Putamen (tissue), 1 donor: ENCODE measurements at regions not wholly inside any gene's neighbourhood (a gene's known extent, or its start where the extent isn't known, plus 50 kb on each side); places are given as distances from the start of the nearest gene placed in this dataset.

Experiments
- DNase-seq: peaks from one replicate; pipeline ENCODE4 v3.0.0-alpha.2; 2016; ENCODE audit warnings: low spot score

- DNase-seq, result no peak
These were observed 91.5 kb upstream of the STK39 start for GRCh38 chr2:168338803-168339437.

GRCh38 chr2:168340931-168341330, 93.5 kb upstream of the STK39 start:
- no peak for DNase-seq

GRCh38 chr2:168343586-168343985, 96.2 kb upstream of the STK39 start:
- peak; percentile 36 for DNase-seq

- DNase-seq, result no peak
These were observed 97.3 kb upstream of the STK39 start for GRCh38 chr2:168344706-168345105.

DNA sequence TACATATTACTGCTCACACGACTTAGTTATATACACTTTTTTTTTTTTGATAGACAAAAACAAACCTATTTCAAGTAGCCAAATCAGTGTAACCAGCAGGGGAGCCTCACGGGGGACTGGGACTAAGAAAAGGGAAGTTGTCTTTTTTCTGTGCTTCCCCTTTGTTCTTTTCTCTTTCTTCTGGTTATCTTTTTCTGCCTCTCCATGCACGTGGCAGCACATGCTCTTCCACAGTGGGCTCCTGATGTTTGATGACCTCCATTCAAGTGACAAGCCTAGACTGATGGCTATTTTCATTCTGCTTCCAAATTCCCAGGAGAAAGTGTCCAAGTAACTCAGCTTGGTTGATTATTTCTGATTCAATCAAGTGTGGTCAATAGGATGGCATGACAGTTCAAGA, 98.2 kb upstream of the STK39 start:
- no peak for DNase-seq

DNA sequence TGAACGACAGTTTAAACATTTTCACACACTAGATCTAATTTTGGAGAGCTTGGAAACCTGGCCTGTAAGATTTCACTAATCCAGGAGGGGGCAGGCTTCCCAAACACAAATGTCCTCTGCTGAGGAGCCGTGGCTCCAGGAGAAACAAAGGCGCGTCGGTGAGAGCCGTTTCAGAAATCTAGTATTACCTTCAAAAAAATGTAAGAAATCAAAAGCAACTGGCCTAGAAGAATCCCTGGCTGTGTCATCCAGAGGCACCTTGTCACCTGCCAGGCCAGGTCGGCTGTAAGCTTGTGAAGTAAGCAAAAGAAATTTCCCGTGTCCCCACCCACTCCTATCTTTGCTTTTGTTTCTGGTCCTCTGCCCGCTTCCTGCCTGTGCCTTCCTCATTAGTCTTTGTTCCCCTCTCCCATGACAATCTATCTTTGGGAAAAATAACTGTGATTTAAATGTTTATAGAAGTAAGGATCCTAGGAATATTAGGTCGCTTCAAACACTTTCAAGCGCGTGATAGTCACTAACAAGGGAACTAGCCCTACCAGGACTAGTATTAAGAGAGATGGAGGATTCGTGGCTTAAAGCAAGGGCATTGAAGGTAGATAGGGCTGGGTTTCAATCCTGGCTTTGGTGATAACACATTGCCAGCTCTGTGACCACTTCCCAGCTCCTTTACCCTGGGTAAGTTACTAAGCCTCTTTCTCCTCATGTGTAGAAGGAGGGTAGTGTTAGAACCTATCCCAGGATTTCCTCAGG, 99.5 kb upstream of the STK39 start:
- peak; percentile 67 for DNase-seq

DNA sequence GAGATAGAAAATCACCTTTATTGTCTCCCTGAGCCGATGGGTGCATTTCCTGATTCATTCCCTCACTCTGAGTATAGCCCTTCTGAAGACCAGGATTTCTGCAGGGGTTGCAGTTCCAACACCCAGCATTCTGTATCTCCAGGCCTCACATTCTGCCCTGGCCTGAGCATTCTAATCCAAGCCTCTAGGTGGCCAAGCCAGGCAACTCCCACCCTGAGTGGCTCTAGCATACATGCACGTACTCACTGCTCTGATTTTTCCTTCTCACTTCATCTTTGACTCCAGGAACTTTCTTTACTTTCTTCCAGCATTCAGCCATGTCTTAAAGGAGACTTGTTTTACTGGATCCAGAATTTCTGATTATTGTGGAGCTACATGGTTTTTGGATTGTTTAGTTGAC, 100.7 kb upstream of the STK39 start:
- no peak for DNase-seq

GRCh38 chr2:168350380-168350779, 103.0 kb upstream of the STK39 start:
- DNase-seq, result no peak

- DNase-seq, result no peak
These were observed 102.8 kb upstream of the CERS6 start for GRCh38 chr2:168353251-168353650.

- no peak for DNase-seq
These were observed 101.6 kb upstream of the CERS6 start for GRCh38 chr2:168354499-168354898.

GRCh38 chr2:168355121-168355520, 101.0 kb upstream of the CERS6 start:
- DNase-seq, result no peak

GRCh38 chr2:168355779-168356476, 100.1 kb upstream of the CERS6 start:
- DNase-seq, result no peak

GRCh38 chr2:168356477-168356835, 99.6 kb upstream of the CERS6 start:
- DNase-seq, result no peak

DNA sequence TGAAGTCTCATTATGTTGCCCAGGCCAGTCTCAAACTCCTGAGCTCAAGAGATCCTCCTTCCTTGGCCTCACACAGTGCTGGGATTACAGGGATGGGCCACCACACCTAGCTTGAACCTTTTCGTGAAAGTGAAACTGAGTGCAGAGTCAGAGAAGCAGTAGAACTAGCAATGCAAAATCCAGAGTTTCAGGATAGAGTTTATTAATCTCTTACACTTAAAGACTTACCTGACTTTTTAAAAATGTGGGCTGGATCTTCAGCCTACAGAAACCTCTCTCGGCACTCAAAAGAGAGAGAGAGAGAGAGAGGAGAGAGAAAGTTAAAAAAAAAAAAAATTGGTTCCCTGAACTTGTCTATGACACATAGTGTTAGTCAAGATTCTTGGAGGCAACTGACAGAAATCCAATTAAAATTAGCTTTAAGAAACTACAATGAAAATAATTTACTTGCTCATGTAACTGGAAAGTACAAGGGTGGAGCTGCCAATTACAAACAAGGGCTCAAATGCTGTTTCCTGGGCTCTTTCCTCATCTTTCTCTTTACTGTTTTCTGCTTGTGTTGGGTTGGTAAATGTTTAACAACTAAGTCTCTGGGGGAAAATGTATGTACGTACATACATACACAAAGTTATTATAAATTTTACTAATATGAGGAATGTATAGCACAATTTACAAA, 98.1 kb upstream of the CERS6 start:
- peak; percentile 28 for DNase-seq

GRCh38 chr2:168359082-168359481, 97.0 kb upstream of the CERS6 start:
- no peak for DNase-seq

DNA sequence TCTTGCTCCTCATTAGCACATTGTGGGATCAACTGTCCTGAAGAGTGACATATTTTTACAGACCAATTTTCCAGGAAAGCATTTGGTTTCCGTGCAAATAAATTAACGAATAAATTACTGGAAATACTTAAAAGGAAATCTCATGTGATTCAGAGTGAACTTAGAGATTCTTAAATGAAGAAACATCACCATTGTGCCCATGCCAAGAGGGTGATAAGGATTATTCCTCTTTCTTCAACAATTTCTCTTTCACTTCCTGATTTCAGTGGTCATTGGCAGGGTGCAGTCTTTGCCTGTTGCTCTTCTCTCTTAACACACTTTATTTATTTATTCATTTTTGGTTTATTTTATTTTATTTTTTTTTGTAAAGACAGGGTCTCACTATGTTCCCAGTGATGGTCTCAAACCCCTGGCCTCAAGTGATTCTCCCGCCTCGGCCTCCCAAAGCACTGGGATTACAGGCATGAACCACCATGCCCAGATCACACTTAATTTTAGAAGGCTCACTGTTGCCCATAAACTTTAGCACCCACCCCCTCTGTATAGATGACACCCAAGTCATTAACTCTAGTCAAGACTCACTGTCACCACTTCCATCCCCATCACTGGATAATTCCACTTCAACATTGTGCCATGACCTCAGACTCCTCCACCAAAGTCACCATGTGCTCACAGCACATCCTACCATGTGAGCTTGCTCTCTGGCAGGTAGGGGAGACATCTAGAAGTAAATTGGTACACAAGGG, 92.6 kb upstream of the CERS6 start:
- no peak for DNase-seq

DNA sequence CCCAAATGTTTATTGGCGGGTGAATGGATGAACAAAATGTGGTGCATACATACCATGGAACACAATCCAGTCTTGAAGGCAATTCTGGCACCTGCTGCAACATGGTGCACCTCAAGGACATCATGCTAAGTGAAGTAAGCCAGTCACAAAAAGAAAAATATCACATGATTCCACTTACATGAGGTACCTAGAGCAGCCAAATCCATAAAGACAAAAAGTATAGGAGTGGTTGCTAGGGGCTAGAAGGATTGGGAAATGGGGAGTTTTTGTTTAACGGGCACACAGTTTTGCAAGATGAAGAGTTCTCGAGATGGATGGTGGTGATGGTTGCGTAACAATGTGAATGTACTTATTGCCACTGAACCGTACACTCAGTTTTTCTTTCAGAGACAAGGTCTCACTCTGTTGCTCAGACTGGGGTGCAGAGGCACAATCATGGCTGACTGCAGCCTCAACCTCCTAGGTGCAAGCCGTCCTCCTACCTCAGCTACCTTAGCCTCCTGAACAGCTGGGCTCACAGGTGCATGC, 90.9 kb upstream of the CERS6 start:
- DNase-seq, result no peak

DNA sequence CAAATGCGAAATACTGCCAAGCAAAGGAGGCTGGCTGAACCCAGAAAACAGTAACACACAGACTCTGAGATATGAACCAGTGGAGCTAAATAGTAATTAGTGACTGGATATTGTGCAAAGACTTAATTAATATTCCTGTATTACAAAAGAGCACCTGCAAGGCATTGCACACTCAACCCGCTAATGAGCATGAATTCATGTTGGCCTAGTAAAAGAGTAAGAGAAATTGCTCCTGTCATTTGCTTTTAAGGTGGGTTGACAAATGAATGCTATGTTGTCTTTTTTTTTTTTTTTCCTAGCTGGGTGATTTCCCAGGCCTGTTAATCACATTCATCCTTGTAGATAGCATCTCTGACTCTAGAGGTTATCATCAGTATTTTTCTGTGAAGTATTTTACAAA, 87.0 kb upstream of the CERS6 start:
- no peak for DNase-seq

- no peak for DNase-seq
These were observed 84.6 kb upstream of the CERS6 start for GRCh38 chr2:168371273-168372019.

DNA sequence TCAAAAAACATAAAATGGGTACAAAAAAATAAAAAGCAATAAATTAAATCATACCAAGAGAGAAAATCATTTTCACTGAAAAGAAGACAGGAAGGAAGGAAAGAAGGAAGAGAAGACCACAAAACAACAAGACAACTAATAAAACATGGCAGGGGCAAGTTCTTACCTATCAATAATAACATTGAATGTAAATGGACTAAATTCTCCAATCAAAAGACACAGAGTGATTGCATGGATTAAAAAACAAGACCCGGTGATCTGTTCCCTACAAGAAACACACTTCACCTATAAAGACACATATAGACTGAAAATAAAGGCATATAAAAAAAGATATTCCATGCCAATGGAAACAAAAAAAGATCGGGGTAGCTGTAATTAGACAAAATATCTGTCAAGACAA, 82.6 kb upstream of the CERS6 start:
- no peak for DNase-seq

DNA sequence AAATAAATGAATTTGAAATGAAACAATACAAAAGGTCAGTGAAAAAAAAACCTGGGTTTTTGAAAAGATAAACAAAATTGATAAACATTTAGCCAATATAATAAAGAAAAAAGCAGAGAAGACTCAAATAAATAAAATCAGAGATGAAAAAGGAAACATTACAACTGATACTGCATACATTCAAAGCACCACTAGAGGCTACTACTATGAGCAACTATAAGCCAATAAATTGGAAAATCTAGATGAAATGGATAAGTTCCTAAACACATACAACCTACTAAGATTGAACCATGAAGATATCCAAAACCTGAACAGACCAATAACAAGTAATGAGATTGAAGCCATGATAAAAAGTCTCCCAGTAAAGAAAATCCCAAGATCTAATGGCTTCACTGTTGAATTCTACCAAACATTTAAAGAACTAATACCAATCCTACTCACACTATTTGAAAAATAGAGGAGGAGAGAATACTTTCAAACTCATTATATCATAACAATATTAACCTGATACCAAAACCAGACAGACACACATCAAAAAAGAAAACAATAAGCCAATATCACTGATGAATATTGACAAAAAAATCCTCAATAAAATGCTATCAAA, 80.8 kb upstream of the CERS6 start:
- DNase-seq, result no peak
